HPDE6-E6E7 (cell line): ENCODE measurements at regions not wholly inside any gene's neighbourhood (a gene's known extent, or its start where the extent isn't known, plus 50 kb on each side); places are given as distances from the start of the nearest gene placed in this dataset.
"Not testable (repeated sequence)": the region's sequence is repeated elsewhere in the genome, so short reads cannot be mapped to it uniquely, and the experiment has no call there.

Experiments used
- DNase-seq: peaks from one replicate; pipeline ENCODE4 v3.0.0; 2011; ENCODE audit warnings: missing footprints; ENCODE audit errors: extremely low spot score

DNA sequence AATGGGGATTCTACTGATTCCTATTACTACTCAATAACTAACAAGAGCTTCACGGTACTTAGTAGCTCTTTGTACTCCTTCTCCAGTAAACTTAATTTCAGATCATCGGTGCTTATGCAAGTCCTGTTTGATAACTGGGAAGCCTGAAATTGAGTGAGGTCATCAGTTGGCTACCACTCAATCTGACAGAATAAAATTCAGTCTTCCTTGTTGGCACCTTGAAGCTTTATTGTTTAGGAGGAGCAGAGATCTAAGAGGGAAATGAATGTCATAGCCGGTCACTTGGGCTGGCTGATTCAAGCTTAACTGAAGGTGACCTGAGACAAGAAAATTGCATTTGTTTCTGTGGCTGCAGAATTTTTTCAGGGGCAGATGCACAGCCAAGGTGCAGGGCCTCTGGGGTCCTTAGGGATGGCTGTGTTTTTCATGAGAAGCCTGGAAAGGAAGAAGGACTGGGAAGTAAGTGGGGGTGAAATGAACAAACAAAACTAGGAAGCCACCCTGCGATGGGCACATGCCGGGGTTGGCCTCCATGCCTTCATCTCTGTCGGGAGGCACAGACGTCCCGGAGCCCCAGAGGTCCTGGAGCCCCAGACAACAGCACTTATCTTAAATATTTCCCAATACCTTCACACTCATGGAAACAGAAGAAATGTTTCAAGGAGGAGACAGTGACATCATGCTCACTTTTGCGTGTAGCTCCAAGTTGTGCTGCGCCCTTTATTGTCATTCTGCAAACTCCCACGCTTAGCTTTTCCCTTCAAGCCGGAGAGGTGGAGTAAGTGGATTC lies 85.0 kb upstream of the KIF5B start:
- DNase-seq = no peak

DNA sequence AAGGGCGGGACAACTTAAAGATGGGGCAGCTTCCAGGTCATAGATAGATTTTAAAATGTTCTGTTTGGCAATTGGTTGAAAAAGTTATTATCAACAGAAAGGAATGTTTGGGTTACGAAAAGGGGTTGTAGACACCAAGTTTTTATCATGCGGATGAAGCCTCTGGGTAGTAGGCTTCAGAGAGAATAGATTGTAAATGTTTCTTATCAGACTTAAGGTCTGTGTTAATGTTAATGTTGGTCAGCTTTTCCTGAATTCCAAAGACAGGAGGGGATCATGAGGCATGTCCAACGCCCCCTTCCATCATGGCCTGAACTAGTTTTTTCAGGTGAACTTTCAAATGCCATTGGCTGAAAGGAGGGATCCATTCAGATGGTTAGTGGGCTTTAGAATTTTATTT lies 84.2 kb upstream of the KIF5B start:
- DNase-seq = no peak

DNA sequence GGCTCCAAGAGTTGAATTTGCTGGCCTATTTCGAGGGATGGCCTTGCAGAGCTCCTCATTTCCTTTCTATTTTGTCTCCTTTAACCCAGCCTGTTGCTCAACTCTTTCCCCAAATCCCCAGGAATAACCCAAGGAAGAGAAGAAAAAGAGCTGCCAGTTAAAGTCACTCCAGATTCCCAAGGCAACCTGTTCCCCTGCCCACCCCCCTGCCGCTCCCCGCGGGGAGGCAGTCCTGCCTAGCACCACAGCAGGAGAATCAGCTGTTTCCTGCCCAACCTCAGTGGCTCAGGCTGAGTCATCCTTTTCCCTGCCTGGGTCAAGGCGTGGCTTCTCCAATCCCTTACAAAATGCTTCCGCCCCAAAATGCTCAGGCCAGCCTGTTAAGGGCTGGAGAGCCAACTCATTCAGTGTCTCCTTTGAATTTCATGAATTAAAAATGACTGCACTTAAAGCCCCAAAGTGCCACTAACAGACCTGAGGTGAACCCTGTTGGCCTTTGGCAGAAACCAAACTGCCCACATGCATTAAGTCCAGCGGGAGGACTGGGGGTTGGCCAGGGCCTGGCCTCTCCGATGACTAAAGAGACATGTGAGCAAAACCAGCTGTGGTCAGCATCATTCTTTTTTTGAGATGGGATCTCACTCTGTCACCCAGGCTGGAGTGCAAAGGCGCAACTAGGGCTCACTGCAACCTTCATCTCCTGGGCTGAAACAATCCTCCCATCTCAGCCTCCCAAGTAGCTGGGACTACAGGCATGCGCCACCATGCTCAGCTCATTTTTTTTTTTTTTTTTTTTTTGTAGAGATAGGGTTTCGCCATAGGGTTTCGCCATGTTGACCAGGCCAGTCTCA lies 83.2 kb upstream of the KIF5B start:
- peak; percentile 69 for DNase-seq

DNA sequence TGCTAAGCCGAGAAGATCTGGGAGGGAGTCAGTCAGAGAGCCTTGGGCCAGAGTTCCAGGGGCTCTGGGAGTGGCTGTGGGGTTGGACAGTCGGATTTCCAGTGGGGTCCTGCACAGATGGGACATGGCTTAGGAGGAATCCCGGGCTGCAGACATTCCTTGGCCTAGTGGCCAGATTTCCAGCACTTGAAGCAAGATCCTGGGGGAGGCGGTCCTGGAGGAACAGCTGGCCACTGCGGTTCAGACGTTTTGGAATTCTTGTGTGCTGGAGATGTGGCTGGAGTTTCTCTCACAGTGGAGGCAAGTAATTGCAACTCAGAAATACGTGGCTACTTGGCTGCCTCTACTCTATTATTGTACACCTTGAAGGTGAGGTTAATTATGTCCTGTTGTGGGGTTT lies 80.7 kb upstream of the KIF5B start:
- DNase-seq = not testable (repeated sequence)

DNA sequence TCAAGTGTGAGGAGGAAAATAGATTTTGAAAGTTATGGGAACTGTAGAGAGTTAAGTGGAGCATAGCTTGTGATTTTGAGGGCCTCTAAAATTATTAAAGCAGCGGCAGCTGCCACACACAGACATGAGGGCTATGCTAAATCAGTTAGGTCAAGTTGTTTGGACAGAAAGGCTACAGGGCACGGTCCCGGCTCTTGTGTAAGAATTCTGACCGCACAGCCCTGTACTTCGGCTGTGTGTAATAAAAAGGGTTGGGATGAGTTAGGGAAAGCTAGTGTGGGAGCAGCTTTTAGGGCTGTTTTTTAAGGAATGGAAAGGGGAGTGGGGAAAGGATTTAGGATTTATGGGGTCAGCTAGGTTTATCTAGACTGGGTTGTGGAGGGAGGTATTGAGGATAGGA lies 79.6 kb upstream of the KIF5B start:
- not testable (repeated sequence) for DNase-seq

DNA sequence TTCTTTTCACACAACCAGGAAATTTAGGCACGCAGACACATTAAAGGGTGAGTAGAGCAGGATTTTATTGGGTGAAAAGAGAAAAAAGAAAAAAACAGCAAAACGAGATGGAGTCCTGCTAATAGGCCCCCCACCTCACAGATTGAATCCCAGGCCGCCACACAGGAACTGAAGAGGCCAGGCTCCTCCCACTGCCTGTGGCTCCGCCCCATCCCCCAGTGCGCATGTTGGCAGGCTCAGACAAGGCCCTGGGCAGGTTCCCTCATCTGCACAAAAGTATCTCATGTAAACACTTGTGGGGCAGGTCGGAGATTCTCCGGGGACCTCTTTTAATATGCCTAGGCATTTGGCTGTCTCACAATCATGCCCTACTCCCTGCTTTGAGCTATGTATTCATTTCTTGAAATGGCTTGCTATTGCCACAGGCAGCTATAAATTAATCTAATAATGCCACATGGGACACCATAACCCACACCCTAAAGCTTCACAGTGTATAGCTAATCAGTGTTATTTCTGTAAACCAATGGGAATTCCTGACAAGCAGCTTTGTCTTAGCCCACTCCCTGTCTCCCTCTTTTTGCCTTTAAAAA lies 76.2 kb upstream of the KIF5B start:
- DNase-seq = no peak

DNA sequence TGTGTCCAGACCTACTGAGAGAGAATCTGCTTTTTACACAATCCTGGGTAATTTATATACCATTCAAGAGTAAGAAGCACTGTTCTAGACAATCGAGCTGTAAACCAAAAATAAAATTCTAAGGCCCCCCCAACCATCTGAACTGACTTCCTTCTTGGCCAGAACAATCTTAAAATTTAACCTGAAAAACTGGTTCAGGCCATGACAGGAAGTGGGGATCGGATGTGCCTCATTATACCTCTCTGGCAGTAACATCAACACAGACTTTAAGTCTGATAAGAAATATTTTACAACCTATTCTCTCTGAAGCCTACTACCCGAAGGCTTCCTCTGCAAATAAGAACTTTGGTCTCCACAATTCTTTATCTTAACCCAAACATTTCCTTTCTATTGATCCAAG lies 75.2 kb upstream of the KIF5B start:
- DNase-seq = no peak

DNA sequence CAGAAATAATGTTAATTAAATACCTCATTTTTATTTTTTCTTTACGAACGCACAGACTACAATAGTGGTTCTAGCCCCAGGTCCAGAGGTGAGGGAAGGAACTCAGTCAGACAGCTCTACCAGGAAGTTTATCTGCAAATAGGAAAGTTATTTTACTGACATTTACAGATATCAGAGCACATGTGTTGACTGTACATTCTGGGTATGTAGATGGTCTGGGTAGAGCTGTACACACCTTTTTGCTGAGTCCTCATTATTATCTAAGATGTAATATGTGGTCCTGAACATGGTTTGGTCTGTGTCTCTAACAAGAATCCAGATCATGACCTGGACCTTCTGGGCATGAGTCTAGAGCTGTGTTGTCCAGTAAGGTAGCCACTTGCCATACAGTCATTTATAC lies 74.6 kb upstream of the KIF5B start:
- no peak for DNase-seq

DNA sequence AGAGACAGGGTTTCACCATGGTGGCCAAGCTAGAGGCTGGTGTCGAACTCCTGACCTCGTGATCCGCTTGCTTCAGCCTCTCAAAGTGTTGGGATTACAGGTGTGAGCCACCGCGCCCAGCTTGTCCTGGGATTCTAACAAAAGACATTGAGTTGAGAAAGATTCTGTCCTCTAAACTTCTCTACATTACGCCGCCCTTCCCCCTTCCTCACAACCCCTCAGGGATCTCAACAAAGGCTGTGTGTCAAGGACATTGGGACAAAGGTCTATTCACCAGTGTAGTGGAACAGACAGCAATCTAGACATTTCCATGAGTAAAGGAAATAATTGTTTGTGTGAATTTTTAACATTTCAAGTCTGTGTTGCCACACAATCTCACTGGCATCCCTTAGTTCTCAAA lies 68.8 kb upstream of the KIF5B start:
- no peak for DNase-seq

DNA sequence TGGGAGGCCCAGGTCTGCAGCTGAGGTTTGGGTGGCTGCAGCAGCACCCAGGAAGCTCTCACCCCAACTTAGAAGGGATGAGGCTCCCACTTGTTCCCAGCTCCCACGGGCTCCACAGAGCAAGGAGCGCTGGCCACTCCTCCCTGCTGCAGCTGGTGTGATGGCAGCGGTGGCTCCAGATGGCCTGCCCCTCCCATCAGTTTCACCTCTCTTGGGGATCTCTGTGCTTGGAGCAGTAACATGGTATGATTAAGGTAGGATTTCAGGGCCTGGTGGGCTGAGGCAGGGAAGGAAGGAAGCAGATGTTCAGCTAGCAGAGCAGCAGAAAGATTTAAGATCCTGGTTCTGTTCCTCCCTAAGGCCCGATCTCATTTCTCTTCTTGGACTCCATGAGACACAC lies 66.8 kb upstream of the KIF5B start:
- no peak for DNase-seq

DNA sequence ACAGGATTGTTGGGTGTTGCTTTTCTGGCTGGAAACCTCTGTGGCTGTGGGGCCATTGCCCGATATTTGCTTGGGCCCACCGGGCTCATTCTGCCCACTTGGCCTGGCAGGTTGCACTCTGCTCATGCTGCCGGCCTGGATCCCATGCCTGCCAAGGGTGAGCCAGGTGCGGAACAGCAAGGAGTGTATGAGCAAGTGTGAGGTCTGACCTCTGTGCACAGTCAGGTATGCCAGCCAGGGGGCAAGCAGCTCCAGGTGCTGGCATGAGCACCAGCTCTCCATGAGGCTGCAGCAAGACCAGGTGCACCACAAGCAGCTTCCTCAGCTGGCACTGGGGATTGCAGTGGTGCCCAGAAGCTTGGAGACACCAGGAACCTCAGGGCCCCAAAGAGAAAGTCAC lies 65.4 kb upstream of the KIF5B start:
- no peak for DNase-seq

DNA sequence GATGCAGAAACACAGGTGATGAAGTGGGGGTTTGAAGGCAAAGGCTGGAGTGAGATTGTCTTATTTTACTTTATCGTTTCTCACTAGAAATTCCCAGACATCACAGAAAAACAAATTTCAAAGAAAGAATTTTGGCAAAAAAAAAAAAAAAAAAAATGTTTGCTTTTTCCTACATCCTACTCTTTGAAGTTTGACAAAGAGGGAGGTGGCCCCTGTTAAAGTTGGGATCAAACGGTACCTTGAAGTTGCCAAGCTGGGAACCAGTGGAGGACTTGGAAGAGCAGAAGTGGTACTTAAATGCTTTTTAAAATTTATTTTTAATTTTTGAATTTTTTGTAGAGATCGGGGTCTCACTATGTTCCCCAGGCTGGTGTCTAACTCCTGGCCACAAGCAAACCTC lies 63.9 kb upstream of the KIF5B start:
- DNase-seq = no peak

DNA sequence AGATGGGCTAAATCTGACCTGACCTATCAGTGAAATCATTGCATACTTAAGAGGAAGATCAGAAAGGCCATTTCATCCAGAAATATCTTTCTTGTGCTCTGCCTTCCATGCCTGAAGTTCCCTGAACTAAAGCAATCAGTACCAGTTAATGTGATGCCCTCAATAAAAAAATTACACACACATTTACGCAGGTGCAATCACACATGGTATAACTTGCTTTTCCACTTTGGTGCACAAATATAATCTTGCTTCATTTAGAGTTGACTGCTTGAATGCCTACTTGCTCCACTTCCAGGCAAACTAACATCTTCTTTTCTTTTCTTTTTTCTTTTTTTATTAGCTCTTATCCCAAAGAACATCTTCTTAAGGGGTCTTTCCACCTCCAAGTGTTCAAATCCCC lies 58.3 kb upstream of the KIF5B start:
- no peak for DNase-seq

DNA sequence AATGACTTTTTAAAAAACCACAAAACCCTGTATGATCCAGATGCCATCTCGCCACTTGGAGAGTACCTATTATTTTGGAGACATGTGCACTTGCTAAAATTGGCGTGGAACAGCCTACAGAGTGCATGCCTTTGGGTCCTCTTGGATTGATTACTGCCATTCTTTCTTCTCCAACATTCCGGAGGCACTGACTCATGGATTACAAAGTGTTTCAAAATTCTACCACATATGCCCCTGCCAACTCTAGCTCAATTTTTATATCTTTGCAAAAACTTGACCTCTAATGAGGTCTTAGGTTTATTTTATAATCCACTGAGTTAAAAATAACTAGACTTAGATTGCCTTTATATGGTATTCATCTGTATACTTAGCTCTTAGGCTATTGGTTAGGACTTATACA lies 55.8 kb upstream of the KIF5B start:
- peak; percentile 1 for DNase-seq

DNA sequence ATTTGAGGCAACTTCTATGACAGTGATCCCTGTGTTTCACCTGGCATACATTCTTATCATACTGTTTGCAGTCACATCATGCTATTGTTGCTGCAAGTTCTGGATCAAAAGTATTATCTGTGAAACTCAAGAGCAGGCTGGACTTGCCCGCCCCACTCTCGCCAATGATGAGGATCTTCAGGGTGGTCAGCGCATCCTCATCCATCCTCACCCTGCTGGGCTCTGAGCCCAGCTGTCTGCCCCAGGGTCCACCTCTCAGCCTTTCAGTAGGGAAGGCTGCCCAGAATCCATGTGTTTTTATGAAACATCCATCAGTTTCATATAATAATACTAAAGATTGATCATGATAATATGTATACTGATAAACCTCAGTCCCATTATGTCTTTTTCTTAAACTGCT lies 55.4 kb upstream of the KIF5B start:
- no peak for DNase-seq

DNA sequence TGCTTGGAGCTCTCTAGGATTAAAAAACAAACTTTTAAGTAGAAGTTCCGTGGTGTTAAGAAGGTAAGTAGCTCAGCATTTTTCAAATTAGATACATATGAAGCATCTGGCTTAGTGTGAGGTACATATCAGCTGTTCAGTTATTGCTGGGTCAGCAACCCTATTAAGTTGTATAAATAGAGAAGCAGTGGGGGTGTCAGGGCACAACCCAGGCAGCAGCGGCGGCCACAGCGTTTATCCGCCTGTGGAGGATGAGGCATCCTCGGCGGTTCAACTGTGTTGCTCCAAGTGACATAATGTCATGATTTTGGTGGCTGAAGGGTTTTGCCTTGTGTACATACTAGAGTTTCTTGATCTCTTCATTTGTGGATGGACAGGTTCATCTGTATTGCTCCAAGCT lies 54.6 kb upstream of the KIF5B start:
- no peak for DNase-seq

DNA sequence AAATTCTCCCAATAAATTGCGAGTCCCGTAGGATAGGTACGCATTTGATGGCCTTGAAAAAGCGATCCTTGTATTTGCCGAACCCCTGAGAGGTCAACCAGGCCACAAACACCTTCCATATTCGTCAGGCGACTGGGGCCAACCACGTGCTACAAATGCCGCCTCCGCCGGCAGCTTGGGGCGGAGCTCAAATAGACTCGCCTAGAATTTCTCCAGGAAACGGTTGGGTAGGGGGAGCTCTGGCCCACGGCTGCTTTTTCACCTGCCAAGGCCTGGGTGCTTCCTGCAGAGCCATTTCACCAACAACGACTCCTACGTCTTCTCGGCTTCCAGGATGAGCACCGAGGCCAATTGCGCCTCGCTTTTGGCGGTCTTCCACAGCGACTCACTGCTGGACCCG lies 53.4 kb upstream of the KIF5B start:
- no peak for DNase-seq
